Lung (tissue), 11 donors: ENCODE measurements at regions not wholly inside any gene's neighbourhood (a gene's known extent, or its start where the extent isn't known, plus 50 kb on each side); places are given as distances from the start of the nearest gene placed in this dataset.

Experiments used
- ATAC-seq: fragments of 200-7000 bp; cut with Tn5 transposase; one replicate; pipeline ENCODE4 v1.9.1; 2020; ENCODE audit warnings: moderate number of reproducible peaks; ENCODE audit not compliant: insufficient read depth, low FRiP score
- DNase-seq, 3 donors: peaks; one replicate each; pipeline ENCODE4 v3.0.0-alpha.2; 2013 to 2017
- H3K27ac ChIP-seq, 2 donors: one replicate each; pipeline ENCODE4 v1.5.1; 2013; ENCODE audit warnings: mild to moderate bottlenecking in 2 of 2, moderate library complexity in 2 of 2, control low read depth in 1 of 2, inconsistent platforms in 1 of 2, low read depth in 1 of 2, low read length in 1 of 2
- H3K27me3 ChIP-seq, 3 donors: one replicate each; pipeline ENCODE4 v1.5.1; 2013; ENCODE audit warnings: low read length in 2 of 3; ENCODE audit not compliant: control insufficient read depth in 3 of 3, insufficient read depth in 3 of 3
- H3K36me3 ChIP-seq, 4 donors: one replicate each; pipeline ENCODE4 v1.5.1; 2013; ENCODE audit warnings: low read length in 4 of 4, mild to moderate bottlenecking in 1 of 4, moderate library complexity in 1 of 4; ENCODE audit not compliant: control insufficient read depth in 4 of 4, insufficient read depth in 4 of 4
- H3K4me1 ChIP-seq, 5 donors: one replicate each; pipeline ENCODE4 v1.5.1; 2013; ENCODE audit warnings: low read length in 5 of 5, mild to moderate bottlenecking in 2 of 5, moderate library complexity in 1 of 5; ENCODE audit not compliant: control insufficient read depth in 5 of 5, insufficient read depth in 5 of 5
- H3K4me3 ChIP-seq: one replicate; pipeline ENCODE4 v1.5.1; 2013; ENCODE audit warnings: mild to moderate bottlenecking, control low read depth, moderate library complexity
- H3K9ac ChIP-seq, 2 donors: one replicate each; pipeline ENCODE4 v1.5.1; 2013; ENCODE audit warnings: low read length in 2 of 2, control low read depth in 1 of 2; ENCODE audit not compliant: insufficient read depth in 1 of 2
- H3K9me3 ChIP-seq, 4 donors: one replicate each; pipeline ENCODE4 v1.5.1; 2013; ENCODE audit warnings: low read length in 3 of 4, mild to moderate bottlenecking in 1 of 4, moderate library complexity in 1 of 4; ENCODE audit not compliant: control insufficient read depth in 4 of 4, insufficient read depth in 3 of 4
- WGBS, 2 donors: extraction: QIAGEN DNeasy Blood & Tissue Kit; methylation state at CpG; one replicate each; pipeline ENCODE4 v1.1.7; 2013; 5-methylcytosine and 5-hydroxymethylcytosine counted together
- TF ChIP-seq, protein P1 (sequence below): IDR thresholded peaks from 2 replicates; pipeline ENCODE4 v1.5.1; 2012; ENCODE audit warnings: mild to moderate bottlenecking; ENCODE audit errors: control extremely low read depth, extremely low read depth
- donor health status: control.
- donor health status: control.
- donor health status: Bipolar disorder and iron deficiency.
- donor health status: healthy.
- donor health status: DM: yes; HTN: yes; CAD: no.

DNA sequence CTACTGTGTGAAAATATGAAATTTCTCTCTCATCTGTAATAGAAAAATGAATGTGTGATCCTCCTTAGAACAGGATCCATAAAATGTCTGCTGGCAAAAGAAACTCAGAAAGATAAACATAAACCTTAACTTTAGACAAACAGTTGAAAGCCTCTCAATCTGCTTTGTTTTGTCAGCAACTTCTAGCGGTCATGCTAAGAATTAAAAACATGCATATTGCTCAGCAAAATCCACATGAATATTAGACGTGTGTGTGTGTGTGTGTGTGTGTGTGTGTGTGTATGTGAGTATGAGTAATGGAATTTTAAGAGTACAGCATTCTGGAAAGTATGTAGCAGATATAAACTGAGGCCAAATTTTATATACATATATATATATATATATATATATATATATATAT is 1779.2 kb upstream of the MIR17HG start:
- Histone ChIP-seq H3K4me1 (no peaks in the 10 kb centered on the region), H3K27me3 (no peaks in the 10 kb centered on the region), H3K9ac (no peak overlapping the region), H3K36me3 (no peaks in the 10 kb centered on the region), H3K27ac (no peak overlapping the region), H3K4me3 (no peak overlapping the region), H3K9me3 (peaks cover 0 to 2% (median under 1%) of the 10 kb centered on the region in 4 donors)
- 61 to 69% methylated on average over 2 of the region's 2 CpGs for WGBS, 2 donors
- TF ChIP-seq, protein P1, sequence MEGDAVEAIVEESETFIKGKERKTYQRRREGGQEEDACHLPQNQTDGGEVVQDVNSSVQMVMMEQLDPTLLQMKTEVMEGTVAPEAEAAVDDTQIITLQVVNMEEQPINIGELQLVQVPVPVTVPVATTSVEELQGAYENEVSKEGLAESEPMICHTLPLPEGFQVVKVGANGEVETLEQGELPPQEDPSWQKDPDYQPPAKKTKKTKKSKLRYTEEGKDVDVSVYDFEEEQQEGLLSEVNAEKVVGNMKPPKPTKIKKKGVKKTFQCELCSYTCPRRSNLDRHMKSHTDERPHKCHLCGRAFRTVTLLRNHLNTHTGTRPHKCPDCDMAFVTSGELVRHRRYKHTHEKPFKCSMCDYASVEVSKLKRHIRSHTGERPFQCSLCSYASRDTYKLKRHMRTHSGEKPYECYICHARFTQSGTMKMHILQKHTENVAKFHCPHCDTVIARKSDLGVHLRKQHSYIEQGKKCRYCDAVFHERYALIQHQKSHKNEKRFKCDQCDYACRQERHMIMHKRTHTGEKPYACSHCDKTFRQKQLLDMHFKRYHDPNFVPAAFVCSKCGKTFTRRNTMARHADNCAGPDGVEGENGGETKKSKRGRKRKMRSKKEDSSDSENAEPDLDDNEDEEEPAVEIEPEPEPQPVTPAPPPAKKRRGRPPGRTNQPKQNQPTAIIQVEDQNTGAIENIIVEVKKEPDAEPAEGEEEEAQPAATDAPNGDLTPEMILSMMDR = no peak
- ATAC-seq (no peak), DNase-seq (peak in 2 of 3 donors; percentile 6 to 11)

DNA sequence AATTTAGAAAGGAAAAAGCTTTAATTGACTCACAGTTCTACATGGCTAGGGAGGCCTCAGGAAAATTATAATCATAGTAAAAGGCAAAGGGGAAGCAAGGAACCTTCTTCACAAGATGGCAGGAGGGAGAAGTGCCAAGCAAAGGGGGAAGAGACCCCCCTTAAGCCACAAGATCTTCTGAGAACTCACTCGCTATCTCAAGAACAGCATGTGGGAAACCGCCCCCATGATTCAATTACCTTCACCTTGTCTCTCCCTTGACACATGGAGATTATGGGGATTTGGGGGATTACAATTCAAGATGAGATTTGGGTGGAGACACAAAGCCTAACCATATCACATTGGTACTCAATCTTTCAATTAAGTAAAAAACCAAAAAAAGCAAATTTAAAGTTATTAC is 1778.7 kb upstream of the MIR17HG start:
- H3K9ac ChIP-seq = no peak overlapping the region
- peaks cover 0 to 2% (median under 1%) of the 10 kb centered on the region in 4 donors for H3K9me3 ChIP-seq
- H3K27ac ChIP-seq = no peak overlapping the region
- H3K4me3 ChIP-seq = no peak overlapping the region
- ATAC-seq = no peak
- 87 to 91% methylated on average over 2 of the region's 2 CpGs for WGBS, 2 donors
- H3K4me1 ChIP-seq = no peaks in the 10 kb centered on the region
- no peaks in the 10 kb centered on the region for H3K36me3 ChIP-seq
- TF ChIP-seq, protein P1 = no peak
- H3K27me3 ChIP-seq = no peaks in the 10 kb centered on the region
- no peak for DNase-seq

DNA sequence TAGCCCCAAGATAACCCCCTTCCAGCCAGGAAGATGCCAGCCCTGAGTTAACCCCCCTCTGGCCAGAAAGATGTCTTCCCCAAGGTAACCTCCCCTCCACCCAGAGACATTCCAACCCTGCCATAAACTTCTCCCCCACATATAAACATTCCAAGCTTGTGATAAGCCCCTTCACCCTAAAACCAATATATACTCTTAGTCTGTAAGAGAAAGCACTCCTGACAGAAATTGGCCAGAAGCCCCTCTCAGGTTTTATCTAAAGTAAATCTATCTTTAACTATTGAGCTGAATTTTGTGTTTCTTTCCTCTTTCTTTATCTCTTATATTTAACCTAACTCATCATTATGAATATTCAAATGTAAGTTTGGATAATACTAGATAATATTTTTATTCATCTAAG is 1775.8 kb upstream of the MIR17HG start:
- Histone ChIP-seq H3K27ac (no peak overlapping the region), H3K9ac (no peak overlapping the region), H3K36me3 (no peaks in the 10 kb centered on the region), H3K27me3 (no peaks in the 10 kb centered on the region), H3K9me3 (peaks cover 0 to 2% (median under 1%) of the 10 kb centered on the region in 4 donors), H3K4me1 (no peaks in the 10 kb centered on the region), H3K4me3 (no peak overlapping the region)
- no peak for ATAC-seq
- TF ChIP-seq, protein P1 = no peak
- no peak for DNase-seq

DNA sequence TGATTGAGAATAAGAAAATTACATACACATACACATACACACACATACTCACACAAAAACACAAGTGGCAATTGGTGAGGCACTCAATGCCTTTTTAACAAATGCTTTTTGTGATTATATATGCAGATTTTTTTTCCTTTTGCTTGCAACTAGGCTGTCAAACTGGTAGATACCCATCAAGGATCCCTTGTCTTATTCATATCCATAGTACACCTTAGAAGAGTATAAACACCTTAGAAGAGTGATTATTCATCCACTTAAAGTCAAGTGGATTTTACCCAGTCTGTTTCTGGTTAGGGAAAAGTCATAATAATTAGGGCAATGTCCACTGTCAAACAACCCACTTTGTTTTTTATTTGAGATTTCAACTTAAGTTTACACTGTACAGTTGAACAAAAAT is 1773.4 kb upstream of the MIR17HG start:
- no peak overlapping the region for H3K27ac ChIP-seq

More for the DNA sequence above, 1773.4 kb upstream of the MIR17HG start:
- no peaks in the 10 kb centered on the region for H3K36me3 ChIP-seq
- no peak overlapping the region for H3K9ac ChIP-seq
- peaks cover 0 to 2% (median under 1%) of the 10 kb centered on the region in 4 donors for H3K9me3 ChIP-seq
- ATAC-seq = no peak
- no peaks in the 10 kb centered on the region for H3K27me3 ChIP-seq
- TF ChIP-seq, protein P1 = no peak
- H3K4me3 ChIP-seq = no peak overlapping the region
- no peaks in the 10 kb centered on the region for H3K4me1 ChIP-seq
- no peak for DNase-seq
